ENCODE measurements at regions not wholly inside any gene's neighbourhood (a gene's known extent, or its start where the extent isn't known, plus 50 kb on each side); places are given as distances from the start of the nearest gene placed in this dataset.

GRCh38 chr14:59133709-59134108 is 54.8 kb upstream of the DAAM1 start:
- no peak for TF ChIP-seq GATA2 (IDR thresholded peaks at IDR 0.05; ENCODE audit: low read depth, low read length)
- no peak for TF ChIP-seq GATA3 (IDR thresholded peaks at IDR 0.05; ENCODE audit: low read depth, low read length)
